PC-3 (cell line): ENCODE measurements at regions not wholly inside any gene's neighbourhood (a gene's known extent, or its start where the extent isn't known, plus 50 kb on each side); places are given as distances from the start of the nearest gene placed in this dataset.

Source experiments
- ATAC-seq: fragments of 200-7000 bp; cut with Tn5 transposase; 2 replicates; pipeline ENCODE4 v1.9.1; 2020; ENCODE audit warnings: mild to moderate bottlenecking, moderate library complexity
- BruUV-seq: library from RNA; stranded (reverse); fragments of 400-500 nt; replicated peaks from 2 replicates; lab custom pipeline; 2021; lab: Mats Ljungman, UMichigan
- CTCF ChIA-PET: fragments of 300-600 bp; sonication (Branson Sonifier 250); formaldehyde crosslinking; loops from one replicate; lab custom pipeline; 2022; ENCODE audit warnings: antibody characterized with exemption; lab: Charles Lee
- POLR2A ChIA-PET: fragments of 300-600 bp; sonication (Branson Sonifier 250); formaldehyde crosslinking; loops from one replicate; lab custom pipeline; 2022; ENCODE audit warnings: antibody characterized with exemption; ENCODE audit not compliant: unreplicated experiment; lab: Charles Lee
- DNase-seq: peaks from one replicate; pipeline ENCODE4 v3.0.0-alpha.2; 2015
- H2AFZ ChIP-seq: fragments of 300-600 bp; sonication (generic); 2 replicates; pipeline ENCODE4 v1.6.0; 2016; ENCODE audit warnings: antibody characterized with exemption, low read length
- H3F3A ChIP-seq: fragments of 300-600 bp; sonication (generic); one replicate; pipeline ENCODE4 v1.6.0; 2017; ENCODE audit warnings: antibody characterized with exemption, low read length, control low read depth, mild to moderate bottlenecking; ENCODE audit not compliant: unreplicated experiment
- H3K27ac ChIP-seq: fragments of 300-600 bp; sonication (generic); 2 replicates; pipeline ENCODE4 v1.5.1; 2016; ENCODE audit warnings: mild to moderate bottlenecking, low read length
- H3K27me3 ChIP-seq: fragments of 300-600 bp; sonication (generic); 2 replicates; pipeline ENCODE4 v1.6.1; 2016; ENCODE audit warnings: low read length, mixed read lengths
- H3K36me3 ChIP-seq: fragments of 300-600 bp; sonication (generic); 2 replicates; pipeline ENCODE4 v1.6.1; 2016; ENCODE audit warnings: low read depth, mixed run types, low read length, mixed read lengths
- H3K4me1 ChIP-seq: fragments of 300-600 bp; sonication (generic); 2 replicates; pipeline ENCODE4 v1.5.1; 2016; ENCODE audit warnings: low read length; ENCODE audit not compliant: insufficient read depth
- H3K4me2 ChIP-seq: fragments of 300-600 bp; sonication (generic); 2 replicates; pipeline ENCODE4 v1.6.0; 2016; ENCODE audit warnings: low read length
- H3K4me3 ChIP-seq: fragments of 300-600 bp; sonication (generic); 2 replicates; pipeline ENCODE4 v1.5.1; 2016; ENCODE audit warnings: mild to moderate bottlenecking, low read length, mixed read lengths
- H3K79me2 ChIP-seq: fragments of 300-600 bp; sonication (generic); 2 replicates; pipeline ENCODE4 v1.6.1; 2017; ENCODE audit warnings: low read length, mixed read lengths
- H3K9ac ChIP-seq: fragments of 300-600 bp; sonication (generic); 2 replicates; pipeline ENCODE4 v1.6.0; 2016; ENCODE audit warnings: mild to moderate bottlenecking, low read length
- H3K9me2 ChIP-seq: fragments of 300-600 bp; sonication (generic); replicated peaks from 2 replicates; pipeline ENCODE4 v1.6.1; 2016; ENCODE audit warnings: mixed run types, low read length, mixed read lengths
- H3K9me3 ChIP-seq: fragments of 300-600 bp; sonication (generic); 2 replicates; pipeline ENCODE4 v1.6.1; 2016; ENCODE audit warnings: low read length, mixed read lengths
- H4K20me1 ChIP-seq: fragments of 300-600 bp; sonication (generic); 2 replicates; pipeline ENCODE4 v1.6.1; 2016; ENCODE audit warnings: low read length, mixed read lengths
- EZH2 ChIP-seq: fragments of 300-600 bp; sonication (generic); IDR thresholded peaks from one replicate; pipeline ENCODE4 v1.6.1; 2017; ENCODE audit warnings: antibody characterized with exemption, mild to moderate bottlenecking, low read length; ENCODE audit not compliant: unreplicated experiment
- EZH2phosphoT487 ChIP-seq: fragments of 300-600 bp; sonication (generic); IDR thresholded peaks from 2 replicates; pipeline ENCODE4 v1.6.1; 2018; ENCODE audit warnings: mild to moderate bottlenecking, antibody characterized with exemption, low read length, borderline replicate concordance
- intact Hi-C: fragments of 100-400 bp; cut with micrococcal nuclease; formaldehyde crosslinking; loops from 2 replicates; pipeline ENCODE4 v1.9.0; 2023
- TF ChIP-seq, protein P1 (sequence below): fragments of 300-600 bp; sonication (generic); conservative IDR thresholded peaks from 2 replicates; pipeline ENCODE4 v1.5.1; 2017; ENCODE audit warnings: antibody characterized with exemption, low read depth, mild to moderate bottlenecking, low read length

DNA sequence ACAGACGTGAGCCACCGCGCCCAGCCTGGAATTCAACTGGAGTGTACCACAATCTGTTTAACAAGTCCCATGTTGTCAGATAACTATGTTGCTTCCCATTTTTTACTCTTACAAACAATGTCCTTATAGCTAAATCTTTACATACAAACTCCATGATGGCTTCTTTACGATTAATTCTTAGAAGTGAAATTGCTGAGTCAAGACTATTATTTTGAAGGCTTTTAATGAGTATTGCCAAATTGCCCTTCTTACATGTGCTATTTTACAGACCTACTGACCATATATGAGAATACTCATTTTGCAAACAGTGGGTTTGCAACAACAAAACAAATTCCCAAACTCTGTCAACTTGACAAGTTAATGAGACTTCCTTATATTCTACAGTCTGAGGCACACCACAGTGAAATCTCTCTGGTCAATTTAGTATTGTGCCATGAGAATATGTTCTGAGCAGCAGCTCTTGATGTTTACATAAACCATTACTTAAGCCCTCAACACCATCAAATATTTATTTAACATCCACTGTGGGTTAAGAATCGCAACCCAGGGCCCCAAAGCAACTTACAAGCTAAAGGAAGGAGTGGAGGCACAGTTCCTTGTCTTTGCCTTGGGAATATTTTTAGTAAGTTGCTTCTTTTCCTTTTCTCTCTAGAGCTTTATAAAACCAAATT is 128.5 kb downstream of the SPRY1 start:
- BruUV-seq: no TSS peak
- Histone ChIP-seq H3F3A (no peaks in the 10 kb centered on the region), H3K9me2 (no peaks in the 10 kb centered on the region), H3K36me3 (no peaks in the 10 kb centered on the region), H3K9me3 (no peaks in the 10 kb centered on the region), H4K20me1 (no peaks in the 10 kb centered on the region), H3K9ac (no peak overlapping the region), H3K4me1 (no peaks in the 10 kb centered on the region), H3K4me3 (no peak overlapping the region), H3K4me2 (no peak overlapping the region), H3K27ac (no peak overlapping the region), H2AFZ (no peak overlapping the region), H3K79me2 (no peaks in the 10 kb centered on the region), H3K27me3 (no peaks in the 10 kb centered on the region)
- no peak for DNase-seq
- CTCF ChIA-PET: interaction anchor here (0.7 kb wide), 1 partner anchor 575 kb away, joined by 5 read pairs; no protein-coding TSS in a partner anchor
- TF ChIP-seq EZH2phosphoT487 (no peak), EZH2 (no peak)
- TF ChIP-seq, protein P1, sequence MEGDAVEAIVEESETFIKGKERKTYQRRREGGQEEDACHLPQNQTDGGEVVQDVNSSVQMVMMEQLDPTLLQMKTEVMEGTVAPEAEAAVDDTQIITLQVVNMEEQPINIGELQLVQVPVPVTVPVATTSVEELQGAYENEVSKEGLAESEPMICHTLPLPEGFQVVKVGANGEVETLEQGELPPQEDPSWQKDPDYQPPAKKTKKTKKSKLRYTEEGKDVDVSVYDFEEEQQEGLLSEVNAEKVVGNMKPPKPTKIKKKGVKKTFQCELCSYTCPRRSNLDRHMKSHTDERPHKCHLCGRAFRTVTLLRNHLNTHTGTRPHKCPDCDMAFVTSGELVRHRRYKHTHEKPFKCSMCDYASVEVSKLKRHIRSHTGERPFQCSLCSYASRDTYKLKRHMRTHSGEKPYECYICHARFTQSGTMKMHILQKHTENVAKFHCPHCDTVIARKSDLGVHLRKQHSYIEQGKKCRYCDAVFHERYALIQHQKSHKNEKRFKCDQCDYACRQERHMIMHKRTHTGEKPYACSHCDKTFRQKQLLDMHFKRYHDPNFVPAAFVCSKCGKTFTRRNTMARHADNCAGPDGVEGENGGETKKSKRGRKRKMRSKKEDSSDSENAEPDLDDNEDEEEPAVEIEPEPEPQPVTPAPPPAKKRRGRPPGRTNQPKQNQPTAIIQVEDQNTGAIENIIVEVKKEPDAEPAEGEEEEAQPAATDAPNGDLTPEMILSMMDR: no peak
- intact Hi-C loops: no loop called here
- POLR2A ChIA-PET: no interaction called here
- ATAC-seq: no peak

DNA sequence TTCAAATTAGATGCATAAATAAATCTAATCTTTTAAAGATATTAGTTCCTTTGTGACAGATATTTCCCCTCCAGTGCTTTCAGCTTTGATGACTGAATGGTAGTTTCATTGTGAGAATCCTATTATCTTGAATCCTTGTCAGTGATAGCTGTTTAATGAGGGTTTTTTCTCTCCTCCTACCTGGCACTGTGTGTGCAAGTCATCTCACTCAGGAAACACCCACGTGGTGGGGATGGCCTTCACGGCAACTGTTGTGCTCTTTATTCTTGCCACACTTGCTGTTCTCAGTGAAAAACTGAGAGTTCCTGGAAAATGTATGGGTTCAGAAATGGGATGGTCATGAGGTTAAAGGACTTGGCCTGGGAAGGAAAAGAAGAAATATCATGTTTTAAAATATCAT is 129.9 kb downstream of the SPRY1 start:
- H4K20me1 ChIP-seq: no peaks in the 10 kb centered on the region
- ATAC-seq (no peak), DNase-seq (no peak)
- no peaks in the 10 kb centered on the region for H3K9me2 ChIP-seq
- TF ChIP-seq EZH2phosphoT487: no peak
- no peak for TF ChIP-seq EZH2
- TF ChIP-seq, protein P1: no peak
- no peak overlapping the region for H2AFZ ChIP-seq
- H3K79me2 ChIP-seq: no peaks in the 10 kb centered on the region
- BruUV-seq: no TSS peak
- no peaks in the 10 kb centered on the region for H3K4me1 ChIP-seq
- H3K36me3 ChIP-seq: no peaks in the 10 kb centered on the region
- no peak overlapping the region for H3K9ac ChIP-seq
- intact Hi-C loops: no loop called here
- ChIA-PET POLR2A (no interaction called here), CTCF (no interaction called here)
- H3F3A ChIP-seq: no peaks in the 10 kb centered on the region
- H3K27ac ChIP-seq: no peak overlapping the region
- H3K4me2 ChIP-seq: no peak overlapping the region
- no peaks in the 10 kb centered on the region for H3K9me3 ChIP-seq
- H3K4me3 ChIP-seq: no peak overlapping the region
- no peaks in the 10 kb centered on the region for H3K27me3 ChIP-seq

DNA sequence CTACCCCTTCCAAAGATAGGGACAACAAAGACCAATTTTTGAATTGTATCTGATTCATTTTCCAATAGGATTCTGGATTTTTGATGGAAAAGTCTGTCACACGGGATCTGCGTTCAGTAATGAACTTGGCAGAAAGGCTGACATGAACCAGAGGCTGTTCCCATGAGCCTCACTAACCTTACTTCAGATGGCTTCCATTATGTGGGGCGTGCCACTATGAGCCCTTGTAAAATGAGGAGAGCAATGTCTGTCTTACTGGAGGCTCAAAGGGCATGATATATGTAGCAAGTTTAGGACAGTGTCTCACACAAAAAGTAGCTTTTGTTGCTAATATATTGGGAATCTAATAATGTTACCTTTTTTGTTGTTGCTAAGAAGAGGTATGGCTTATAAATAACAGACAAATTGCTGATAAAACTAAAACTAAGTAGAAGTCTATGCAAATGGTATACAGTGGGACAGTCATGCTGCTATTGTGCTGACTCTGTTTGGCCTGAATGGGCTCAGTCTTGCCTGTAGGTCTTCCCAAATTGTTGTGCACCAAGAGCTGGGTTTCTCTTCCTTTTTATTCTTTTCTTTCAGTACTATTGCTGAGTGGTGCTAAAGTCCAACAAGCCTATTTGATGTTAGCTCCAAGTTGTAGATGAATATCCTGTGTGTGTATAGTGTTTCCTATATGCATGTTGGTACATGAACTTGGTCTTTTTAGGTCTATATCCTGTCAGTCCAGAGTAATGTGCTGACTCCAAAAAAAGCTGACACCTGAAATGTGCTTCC is 132.1 kb downstream of the SPRY1 start:
- Histone ChIP-seq H3K36me3 (no peaks in the 10 kb centered on the region), H3K9me2 (no peaks in the 10 kb centered on the region), H3K79me2 (no peaks in the 10 kb centered on the region), H3K9ac (no peak overlapping the region), H3K9me3 (no peaks in the 10 kb centered on the region), H2AFZ (no peak overlapping the region), H3K4me1 (no peaks in the 10 kb centered on the region), H3K27ac (no peak overlapping the region), H3F3A (no peaks in the 10 kb centered on the region), H3K4me2 (no peak overlapping the region), H3K27me3 (no peaks in the 10 kb centered on the region), H4K20me1 (no peaks in the 10 kb centered on the region), H3K4me3 (no peak overlapping the region)
- intact Hi-C loops: no loop called here
- TF ChIP-seq EZH2 (no peak), EZH2phosphoT487 (no peak)
- TF ChIP-seq, protein P1: no peak
- no TSS peak for BruUV-seq
- ATAC-seq: no peak
- POLR2A ChIA-PET: no interaction called here
- CTCF ChIA-PET: no interaction called here
- no peak for DNase-seq
